ENCODE measurements at regions not wholly inside any gene's neighbourhood (a gene's known extent, or its start where the extent isn't known, plus 50 kb on each side); places are given as distances from the start of the nearest gene placed in this dataset.

GRCh38 chr3:34687671-34688070 is 889.2 kb downstream of the PDCD6IP start:
- TF ChIP-seq CTCF (IDR thresholded peaks at IDR 0.05; ENCODE audit: poor library complexity, severe bottlenecking) (no peak), MXI1 (conservative IDR thresholded peaks at IDR 0.05; ENCODE audit: poor library complexity, severe bottlenecking) (no peak), EP300 (conservative IDR thresholded peaks at IDR 0.05; ENCODE audit: poor library complexity, severe bottlenecking) (no peak), TAF1 (IDR thresholded peaks at IDR 0.05; ENCODE audit: low read depth) (no peak), POLR2AphosphoS5 (IDR thresholded peaks at IDR 0.05) (no peak)
- TF ChIP-seq, protein P1, sequence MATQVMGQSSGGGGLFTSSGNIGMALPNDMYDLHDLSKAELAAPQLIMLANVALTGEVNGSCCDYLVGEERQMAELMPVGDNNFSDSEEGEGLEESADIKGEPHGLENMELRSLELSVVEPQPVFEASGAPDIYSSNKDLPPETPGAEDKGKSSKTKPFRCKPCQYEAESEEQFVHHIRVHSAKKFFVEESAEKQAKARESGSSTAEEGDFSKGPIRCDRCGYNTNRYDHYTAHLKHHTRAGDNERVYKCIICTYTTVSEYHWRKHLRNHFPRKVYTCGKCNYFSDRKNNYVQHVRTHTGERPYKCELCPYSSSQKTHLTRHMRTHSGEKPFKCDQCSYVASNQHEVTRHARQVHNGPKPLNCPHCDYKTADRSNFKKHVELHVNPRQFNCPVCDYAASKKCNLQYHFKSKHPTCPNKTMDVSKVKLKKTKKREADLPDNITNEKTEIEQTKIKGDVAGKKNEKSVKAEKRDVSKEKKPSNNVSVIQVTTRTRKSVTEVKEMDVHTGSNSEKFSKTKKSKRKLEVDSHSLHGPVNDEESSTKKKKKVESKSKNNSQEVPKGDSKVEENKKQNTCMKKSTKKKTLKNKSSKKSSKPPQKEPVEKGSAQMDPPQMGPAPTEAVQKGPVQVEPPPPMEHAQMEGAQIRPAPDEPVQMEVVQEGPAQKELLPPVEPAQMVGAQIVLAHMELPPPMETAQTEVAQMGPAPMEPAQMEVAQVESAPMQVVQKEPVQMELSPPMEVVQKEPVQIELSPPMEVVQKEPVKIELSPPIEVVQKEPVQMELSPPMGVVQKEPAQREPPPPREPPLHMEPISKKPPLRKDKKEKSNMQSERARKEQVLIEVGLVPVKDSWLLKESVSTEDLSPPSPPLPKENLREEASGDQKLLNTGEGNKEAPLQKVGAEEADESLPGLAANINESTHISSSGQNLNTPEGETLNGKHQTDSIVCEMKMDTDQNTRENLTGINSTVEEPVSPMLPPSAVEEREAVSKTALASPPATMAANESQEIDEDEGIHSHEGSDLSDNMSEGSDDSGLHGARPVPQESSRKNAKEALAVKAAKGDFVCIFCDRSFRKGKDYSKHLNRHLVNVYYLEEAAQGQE (IDR thresholded peaks at IDR 0.05; ENCODE audit: borderline replicate concordance) = no peak

All from neural cell (in vitro differentiated cells).